HG02763 (cell line): ENCODE measurements at regions not wholly inside any gene's neighbourhood (a gene's known extent, or its start where the extent isn't known, plus 50 kb on each side); places are given as distances from the start of the nearest gene placed in this dataset.
"Not testable (repeated sequence)": the region's sequence is repeated elsewhere in the genome, so short reads cannot be mapped to it uniquely, and the experiment has no call there.

Source experiments
- ATAC-seq: cut with Tn5 transposase; IDR thresholded peaks from one replicate; pipeline ENCODE4 v1.9.1; 2021; ENCODE audit warnings: mild to moderate bottlenecking, moderate library complexity; ENCODE audit not compliant: unreplicated experiment

DNA sequence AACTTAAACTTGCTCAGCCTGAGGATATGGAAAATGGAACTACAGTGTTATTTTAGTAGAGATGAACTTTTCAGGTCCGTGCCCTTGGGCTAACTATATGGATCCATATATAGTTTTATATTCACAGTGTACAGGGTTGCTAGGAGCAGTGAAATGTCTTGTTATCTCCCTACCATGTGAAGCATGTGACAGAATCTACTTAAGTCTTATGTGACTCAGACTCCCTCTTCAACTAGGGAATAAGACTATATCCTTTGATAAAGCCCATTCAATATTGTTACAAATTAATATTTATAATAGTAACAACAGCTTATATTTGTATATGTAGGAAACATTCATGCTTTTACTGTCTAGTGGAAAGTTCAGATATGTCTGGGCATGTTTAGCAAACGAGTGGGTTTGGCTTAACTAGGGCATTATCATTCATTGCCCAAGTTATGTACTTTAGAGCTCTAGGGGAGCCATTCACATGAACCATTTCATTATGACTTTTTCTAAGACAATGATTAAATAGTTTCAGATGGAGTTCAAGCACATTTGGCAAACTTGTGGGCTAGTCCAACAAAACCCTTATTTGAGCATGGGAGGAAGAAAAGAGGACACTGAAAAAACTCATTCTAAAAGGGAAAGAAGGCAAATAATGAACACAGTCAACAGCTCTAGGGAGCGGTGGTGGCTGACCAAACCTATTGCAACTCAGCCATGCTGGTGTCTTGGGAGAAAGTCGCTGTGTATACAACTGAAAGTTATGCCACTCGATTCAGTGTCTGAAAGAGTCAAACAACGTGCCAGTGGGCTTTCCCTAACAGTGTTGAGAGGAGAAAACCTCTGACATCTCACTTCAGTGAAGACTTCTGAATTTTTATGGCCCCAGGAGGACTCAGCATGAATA is 305.9 kb upstream of the G2E3 start:
- no peak for ATAC-seq

DNA sequence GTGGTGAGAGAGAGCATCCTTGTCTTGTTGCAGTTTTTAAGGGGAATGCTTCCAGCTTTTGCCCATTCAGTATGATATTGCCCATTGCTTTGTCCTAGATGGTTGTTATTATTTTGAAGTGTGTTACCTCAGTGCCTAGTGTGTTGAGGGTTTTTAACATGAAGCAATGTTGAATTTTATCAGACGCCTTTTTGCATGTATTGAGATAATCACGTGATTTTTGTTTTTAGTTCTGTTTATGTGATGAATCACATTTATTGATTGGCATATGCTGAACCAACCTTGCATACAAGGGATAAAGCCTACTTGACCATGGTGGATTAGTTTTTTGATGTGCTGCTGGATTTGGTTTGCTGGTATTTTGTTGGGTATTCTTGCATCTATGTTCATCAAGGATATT is 302.3 kb upstream of the G2E3 start:
- ATAC-seq = no peak

DNA sequence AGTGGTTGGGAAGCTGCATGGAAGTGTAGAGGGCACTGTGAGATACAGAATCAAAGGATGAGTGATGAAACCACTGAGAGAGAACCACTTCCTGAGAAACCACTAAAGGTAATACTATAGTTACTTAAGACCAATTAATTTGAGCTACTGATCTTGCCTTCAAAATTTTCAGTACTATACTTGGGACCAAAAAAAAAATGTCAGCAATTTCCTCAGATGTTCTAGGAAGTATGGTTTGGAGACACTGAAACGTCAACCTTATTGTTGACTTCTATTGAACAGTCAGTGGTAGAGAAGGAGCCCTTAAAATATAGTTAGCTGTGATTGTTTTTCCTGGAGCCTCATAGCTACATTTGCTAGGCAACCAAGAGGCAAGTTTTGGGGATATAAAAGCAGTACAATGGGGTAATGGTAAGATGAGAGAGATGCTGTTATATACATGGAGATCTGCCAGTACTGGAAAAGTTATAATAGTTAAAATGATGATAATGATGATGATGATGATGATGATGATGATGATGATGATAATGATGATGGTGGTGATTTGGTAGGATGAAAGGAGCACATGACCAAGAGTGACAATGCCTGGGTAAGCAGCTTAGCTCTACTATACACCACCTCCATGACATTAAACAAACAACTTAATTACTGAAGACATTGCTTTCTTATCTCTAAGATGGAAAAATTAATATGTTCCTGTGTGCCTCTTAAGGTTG is 300.9 kb upstream of the G2E3 start:
- no peak for ATAC-seq

DNA sequence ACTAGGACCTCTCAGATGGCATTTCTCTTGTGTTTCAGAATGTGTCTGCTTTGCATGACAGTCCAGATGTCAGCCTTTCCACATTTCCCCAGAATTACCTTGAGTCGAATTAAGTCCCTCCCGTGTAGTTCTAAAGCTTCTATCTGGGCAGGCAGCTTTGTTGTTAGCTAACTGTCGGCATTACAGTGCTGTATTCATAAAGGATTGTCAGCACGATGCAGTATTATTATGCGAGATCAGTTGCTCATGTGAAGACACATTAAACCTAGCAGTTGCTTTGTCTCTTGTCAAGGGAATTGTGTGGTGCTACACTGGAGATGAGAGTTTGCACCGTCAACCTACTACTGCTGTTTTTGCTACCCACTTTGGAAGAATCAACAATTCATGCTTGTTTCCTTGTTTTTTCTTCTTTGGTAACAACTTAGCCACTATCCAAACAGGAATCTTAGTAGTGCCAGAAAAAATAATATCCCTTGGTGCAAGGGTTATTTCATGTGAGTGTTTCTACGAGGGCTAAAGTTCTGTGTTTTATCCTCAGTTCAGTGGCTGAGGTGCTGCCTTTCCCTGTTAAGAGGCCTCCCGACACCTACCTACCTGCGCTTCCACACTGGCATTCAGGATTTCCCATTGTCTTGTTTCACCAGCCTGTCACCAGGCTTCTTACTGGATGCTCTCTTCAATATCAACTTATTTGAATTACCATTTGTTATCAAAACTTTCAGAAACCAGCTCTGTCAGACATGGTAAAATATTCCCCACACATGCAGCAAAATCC is 297.9 kb upstream of the G2E3 start:
- no peak for ATAC-seq

DNA sequence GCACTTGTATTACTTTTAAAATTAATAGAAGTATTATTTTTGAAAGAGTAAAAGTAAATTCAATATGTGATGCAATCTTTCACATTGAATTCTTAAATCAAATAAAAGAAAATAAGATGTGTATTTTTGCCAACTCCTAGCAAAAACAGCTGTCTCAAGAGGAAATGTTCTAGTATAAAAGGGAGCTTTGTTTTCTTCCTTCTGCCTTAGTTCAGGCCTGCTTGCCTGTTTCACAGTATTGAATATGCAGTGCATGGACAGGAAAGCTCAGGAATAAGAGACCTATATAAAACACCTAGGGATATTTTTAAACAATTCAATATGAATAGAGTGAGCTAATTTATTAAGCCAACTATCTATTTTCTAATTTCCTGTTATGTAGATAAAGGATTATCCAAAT is 294.8 kb upstream of the G2E3 start:
- no peak for ATAC-seq

DNA sequence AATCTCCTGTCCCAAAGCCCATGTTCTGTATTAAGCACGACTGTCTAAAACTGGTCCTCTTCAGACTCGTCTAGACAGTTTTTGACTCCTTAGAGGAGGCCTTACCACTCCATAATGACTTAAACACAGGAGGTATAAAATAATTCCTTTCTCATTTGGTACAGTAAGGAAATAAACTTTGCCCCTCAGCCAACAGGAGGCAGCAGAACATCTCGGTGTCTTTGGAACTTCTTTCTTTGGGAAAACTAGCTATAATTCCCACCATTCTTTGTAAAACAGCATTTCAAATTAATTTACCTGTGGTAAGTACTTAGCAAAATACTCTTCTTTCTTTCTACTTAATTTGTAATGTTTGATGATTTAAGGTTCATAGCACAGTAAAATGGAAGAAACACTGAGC is 292.7 kb upstream of the G2E3 start:
- ATAC-seq = no peak

DNA sequence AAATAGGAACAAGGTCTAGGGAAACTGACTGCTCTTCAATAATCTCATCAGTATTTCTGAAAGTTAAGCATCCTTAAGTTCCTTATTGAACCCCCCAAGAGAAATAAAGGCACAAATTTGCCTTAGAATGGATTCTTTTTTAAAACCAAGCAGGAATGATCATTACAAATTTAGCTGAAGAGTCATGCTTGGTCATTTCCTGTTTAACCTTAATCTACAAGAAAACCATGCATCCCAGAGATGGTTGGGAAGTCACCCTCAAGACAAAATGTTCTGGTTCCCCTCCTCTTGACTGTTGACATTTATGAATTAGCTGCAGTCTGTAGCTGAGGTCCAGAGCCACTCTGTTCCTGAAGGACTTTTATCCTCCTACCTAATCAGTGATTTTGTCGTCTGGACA is 291.8 kb upstream of the G2E3 start:
- no peak for ATAC-seq

DNA sequence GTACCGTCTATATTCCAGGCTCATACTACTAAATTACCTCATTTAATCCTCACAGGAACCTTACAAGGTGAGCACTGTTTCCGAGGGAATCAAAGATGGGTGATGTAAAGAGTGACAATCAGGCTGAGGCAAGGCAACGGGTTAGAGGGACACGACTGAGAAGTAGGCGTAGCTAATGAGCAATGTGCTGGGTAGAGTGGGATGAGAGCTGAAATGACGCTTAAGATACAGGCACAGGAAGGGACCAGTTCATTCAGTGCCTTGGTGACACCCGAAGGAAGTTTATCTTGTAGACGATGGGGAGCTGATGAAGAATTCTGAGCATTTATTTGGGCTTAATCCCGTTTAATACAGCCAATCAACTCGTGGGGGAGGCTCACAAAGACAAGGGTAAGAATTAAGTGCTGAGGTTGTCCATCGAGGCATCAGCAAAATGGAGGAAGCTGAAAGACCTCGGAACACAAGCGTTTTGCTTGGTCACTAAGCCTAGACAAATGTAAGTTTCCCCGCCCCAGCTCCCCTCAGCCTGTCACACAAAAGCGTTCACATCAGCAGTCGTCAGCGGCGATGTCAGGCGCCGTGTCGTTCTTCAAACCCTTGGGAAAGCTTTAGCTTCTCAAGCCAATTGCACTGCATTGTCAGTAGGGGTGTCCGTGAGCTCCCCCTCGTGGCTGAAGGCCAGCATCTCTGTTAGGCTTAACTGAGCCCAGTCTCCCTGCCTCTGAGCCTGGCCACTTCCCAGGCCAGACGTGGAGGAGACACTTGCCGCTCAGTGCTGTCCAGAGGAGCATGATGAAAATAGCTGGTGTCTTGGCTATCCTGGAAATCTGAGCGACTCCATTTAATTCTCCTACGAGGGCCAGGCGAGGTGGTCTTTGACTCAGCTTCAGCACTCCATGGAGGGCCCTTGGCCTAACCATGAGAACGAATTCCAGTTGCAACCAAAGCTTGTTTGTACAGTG is 288.5 kb upstream of the G2E3 start:
- peak; percentile 100 for ATAC-seq

DNA sequence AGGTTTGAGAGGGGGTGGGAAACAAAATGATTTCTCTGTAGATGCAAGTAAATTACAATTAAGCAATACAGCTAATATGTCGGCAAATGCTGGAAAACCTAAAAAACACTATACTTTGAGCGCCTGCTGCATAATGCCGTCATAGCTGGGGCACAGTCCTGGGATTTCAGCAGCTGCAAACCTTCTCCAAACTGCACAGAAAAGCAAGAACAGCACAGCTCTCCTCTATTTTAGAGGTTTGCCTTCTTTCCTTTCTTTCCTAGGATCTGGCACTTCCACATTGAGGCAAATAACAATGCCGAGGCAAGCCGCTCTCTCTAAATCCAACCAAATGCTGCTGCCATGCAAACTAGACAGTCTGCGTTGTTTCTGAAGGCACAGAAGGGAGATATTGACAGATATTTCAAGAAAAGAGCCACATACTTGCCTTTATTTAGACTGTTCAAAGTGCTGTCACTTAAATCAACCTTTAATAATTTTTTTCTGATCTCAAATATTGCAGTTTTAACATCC is 287.1 kb upstream of the G2E3 start:
- ATAC-seq = no peak

DNA sequence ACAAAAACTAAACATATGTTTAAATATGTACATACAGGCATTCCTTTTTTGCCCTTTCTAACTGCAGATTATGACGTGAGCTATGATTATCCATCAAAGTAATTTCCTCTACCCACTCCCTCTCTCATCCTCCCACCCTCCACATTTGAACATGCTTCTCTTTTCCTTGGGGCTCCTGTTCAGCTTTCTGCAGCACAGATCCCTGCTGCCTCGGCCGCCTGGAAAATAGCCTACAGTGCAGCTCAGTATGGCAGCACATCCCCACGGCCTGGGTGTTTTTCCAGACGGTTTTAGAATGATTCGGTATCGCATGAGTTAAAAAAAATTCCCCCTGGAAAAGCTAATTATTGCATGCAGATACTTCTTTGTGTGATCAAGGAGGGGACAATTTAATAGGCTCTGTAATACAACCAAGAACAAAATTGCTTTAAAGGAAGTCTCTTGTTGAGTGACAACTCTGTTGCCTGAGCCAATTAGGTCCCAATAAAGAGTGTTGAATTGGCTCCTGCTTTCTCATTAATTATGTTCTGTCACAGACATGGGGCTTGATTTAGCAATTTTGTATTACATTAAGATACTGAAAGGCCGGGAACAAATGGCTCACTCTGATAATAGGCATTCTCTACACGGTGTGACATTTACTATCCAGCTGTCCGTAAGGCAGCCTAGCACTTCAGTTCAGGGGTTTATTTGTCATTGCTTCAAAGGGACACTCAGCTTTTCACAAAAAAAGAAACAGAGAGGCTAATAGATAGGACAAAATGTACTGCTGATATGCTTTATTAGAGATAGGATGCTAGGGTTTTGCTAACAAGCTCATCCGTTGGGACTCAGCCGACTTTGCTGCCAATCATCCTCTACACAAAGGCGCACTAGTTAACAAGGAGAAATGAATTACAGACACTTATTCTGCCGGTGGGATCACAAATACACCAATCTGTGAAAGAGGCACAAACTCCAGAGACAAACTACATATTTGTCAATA is 285.8 kb upstream of the G2E3 start:
- no peak for ATAC-seq

DNA sequence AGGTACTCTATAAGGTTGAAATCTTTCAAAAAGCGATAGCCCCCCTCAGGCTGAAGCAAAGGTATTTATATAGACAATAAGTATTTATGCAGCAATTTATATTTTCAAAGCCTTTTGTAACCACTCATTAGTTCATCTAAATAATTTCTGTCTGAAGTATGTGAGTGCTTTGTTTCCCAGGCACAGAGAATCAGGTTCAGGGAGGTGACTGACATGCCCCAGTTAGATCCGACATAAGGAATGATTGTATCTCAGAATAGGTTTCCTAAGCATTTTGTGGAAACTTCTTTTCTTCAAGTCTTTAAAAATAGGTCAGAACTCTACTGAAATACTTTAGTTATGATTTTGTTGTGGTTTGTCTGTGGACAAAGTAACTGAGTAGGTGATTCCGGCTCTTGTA is 283.4 kb upstream of the G2E3 start:
- ATAC-seq = no peak

DNA sequence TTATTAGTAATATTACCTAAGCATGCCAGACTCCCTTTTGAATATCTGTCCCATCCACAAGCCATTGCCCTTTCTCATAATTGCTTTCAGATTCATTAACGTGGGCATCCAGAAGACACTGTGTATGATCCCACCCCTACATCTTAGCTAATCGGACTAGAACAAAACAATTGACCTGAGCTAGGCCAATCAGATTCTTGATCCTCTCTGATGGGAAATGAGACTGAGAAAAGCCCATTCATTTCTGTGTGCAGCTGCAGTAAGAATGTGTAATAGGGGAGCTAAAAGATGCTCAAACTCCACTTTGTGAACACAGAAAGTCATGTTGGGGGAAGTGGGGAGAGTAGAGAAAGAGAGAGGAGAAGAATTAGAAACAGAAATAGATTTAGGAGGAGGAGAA is 281.7 kb upstream of the G2E3 start:
- ATAC-seq = no peak

DNA sequence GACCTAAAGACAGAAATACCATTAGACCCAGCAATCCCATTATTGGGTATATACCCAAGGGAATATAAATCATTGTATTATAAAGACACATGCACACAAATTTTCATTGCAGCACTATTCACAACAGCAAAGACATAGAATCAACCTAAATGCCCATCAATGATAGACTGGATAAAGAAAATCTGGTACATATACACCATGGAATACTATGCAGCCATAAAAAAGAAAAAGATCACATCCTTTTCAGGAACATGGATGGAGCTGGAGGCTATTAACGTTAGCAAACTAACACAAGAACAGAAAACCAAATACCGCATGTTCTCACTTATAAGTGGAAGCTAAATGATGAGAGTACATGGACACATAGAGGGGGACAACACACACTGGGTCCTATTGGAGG is 280.1 kb upstream of the G2E3 start:
- not testable (repeated sequence) for ATAC-seq

DNA sequence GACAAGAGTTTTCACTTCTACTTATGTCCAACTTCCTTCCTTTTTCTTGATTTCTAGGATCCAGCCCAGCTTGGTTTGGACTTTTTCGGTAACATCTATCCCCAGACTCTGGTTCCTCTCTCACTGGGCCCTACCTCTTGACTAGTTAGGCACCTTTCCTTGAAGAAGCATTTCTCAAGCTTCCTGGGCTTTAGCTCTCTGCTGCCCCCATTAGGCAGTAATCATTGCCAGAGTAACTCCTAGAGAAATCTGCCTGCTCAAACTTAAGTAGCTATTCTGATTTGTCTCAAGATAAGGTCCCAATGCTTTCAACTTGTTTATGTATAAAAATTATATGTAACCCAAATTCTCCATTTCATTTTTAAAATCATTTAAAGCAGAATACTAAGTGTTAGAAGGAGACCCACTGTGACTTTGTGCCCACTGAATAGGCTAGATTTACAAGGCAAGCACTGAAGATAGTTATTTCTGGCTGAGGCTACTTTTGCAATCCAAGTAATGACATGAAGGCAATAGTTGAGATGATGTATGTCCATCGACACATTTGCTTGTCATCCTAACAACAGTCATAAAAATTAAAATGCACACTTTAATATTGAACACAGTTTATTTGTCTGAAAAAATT is 275.0 kb upstream of the G2E3 start:
- ATAC-seq = no peak

DNA sequence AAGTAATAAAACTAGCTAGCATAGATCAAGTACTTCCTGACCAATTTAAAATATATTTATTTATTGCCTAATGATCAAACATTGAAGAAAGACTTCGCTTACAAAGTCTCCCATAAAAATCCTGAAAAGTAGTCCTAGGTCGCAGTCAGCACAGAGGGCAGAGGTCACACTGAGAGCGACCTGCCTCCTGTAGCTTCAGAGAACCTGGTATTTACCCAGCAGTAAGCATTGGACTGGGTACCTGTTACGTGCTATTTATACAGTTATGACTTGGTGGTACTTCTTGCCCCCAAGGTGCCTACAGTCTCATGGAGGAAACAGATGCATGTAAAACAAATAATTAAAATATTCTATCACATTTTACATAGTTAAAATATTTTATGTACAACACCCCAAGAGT is 274.1 kb upstream of the G2E3 start:
- no peak for ATAC-seq

DNA sequence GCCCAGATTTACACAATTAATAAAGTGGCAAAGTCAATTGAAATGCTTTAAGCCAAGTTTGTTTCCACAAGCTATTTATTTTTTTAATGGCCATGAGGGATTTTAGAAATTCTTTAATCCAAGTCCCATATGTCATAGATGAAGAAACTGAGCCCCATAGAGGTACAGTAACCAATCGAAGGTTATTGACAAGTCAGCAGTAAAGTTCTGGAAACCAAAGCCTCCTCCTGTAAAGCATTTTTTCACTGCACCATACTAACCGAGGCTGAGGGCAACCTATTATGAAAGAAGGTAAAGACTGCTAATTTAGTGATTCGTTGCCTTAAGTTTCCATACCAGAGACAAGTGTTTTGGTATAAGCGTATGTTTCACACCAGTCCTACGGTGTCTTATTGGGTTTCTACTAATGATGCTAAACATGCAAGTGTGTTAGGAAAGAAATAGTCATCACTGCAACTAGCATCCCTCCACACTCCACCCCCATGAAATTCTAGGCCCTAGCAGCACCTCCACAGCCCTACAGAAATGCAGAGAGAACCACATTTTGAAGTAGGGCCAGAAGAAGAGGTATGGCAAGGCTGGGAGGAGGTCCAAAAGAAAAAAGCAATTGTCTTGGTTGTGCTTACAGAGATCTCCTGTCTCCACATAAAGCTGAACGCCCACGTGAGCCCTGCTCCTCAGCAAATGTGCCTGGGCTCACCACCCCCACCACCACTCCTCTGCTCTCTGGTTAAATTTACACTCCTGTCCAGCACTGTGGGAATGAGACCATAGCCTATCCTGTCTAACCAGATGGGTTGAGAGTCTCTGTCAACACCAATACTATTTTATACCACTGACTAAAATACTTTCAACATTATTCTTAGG is 271.1 kb upstream of the G2E3 start:
- ATAC-seq = no peak

DNA sequence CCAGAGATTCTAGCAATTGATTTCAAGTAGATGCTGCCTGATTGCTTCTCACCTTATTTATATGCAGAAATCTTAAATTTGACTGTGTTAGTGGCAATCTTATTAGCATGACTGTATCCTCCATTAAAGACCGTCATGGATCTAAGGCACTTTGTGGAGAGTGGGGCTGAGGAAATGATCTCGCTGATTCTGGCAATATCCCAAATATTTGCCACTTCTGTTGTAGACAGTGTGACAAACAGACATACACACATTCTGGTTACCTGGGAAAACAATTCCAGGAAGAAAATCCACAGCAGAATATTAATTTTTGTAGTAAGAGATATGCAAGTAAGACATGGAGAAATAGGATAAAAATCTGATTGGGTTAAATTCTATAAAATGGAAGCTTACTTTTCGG is 269.0 kb upstream of the G2E3 start:
- ATAC-seq = no peak

DNA sequence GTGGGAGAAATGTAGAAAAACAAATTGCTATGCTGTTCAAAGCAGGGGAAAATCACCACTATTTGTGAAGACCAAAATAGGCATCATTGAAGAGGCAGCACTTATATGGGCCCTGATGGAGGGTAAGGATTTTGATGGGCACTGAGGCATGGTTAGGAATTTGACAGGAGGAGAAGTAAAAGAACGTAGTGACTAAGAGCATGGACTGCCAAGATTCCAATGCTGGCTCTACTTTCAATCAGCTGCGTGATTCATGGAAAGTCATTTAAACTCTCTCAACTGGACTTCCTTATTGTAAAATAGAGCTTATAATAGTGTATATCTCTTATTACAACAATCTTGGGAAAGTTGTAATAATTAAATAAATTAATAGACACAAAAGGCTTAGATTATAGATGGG is 267.7 kb upstream of the G2E3 start:
- no peak for ATAC-seq
